A673 (cell line): ENCODE measurements at regions not wholly inside any gene's neighbourhood (a gene's known extent, or its start where the extent isn't known, plus 50 kb on each side); places are given as distances from the start of the nearest gene placed in this dataset.

Experiments
- EZH2 ChIP-seq: fragments of 200-600 bp; sonication (generic); IDR thresholded peaks from 2 replicates; pipeline ENCODE4 v1.6.1; 2017; ENCODE audit warnings: borderline replicate concordance, low read depth, mild to moderate bottlenecking, mixed read lengths, antibody characterized with exemption, low read length; ENCODE audit not compliant: poor library complexity, severe bottlenecking
- TF ChIP-seq, protein P1 (sequence below): fragments of 300-800, 200-600 bp; sonication (generic); conservative IDR thresholded peaks from 2 replicates; pipeline ENCODE4 v1.5.1; 2017; ENCODE audit warnings: low read depth, mild to moderate bottlenecking, antibody characterized with exemption, low read length, moderate library complexity, mixed read lengths

DNA sequence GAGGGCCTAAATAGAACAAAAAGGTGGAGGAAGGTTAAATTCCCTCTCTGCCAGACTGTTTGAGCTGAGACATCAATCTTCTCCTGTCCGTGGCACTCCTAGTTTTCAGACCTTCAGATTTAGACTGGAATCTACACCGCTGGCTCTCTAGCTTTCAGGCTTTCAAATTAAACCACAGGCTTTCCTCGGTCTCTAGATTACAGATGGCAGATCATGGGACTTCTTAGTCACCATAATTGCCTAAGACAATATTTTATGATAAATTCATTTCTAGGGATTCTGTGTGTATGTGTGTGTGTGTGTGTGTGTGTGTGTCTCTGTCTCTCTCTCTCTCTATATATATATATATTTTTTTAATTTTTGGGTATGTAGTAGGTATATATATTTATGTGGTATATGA lies 428.7 kb downstream of the PLA2G4A start:
- TF ChIP-seq, protein P1, sequence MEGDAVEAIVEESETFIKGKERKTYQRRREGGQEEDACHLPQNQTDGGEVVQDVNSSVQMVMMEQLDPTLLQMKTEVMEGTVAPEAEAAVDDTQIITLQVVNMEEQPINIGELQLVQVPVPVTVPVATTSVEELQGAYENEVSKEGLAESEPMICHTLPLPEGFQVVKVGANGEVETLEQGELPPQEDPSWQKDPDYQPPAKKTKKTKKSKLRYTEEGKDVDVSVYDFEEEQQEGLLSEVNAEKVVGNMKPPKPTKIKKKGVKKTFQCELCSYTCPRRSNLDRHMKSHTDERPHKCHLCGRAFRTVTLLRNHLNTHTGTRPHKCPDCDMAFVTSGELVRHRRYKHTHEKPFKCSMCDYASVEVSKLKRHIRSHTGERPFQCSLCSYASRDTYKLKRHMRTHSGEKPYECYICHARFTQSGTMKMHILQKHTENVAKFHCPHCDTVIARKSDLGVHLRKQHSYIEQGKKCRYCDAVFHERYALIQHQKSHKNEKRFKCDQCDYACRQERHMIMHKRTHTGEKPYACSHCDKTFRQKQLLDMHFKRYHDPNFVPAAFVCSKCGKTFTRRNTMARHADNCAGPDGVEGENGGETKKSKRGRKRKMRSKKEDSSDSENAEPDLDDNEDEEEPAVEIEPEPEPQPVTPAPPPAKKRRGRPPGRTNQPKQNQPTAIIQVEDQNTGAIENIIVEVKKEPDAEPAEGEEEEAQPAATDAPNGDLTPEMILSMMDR: no peak
- TF ChIP-seq EZH2: no peak
